GM08714 (cell line): ENCODE measurements at regions not wholly inside any gene's neighbourhood (a gene's known extent, or its start where the extent isn't known, plus 50 kb on each side); places are given as distances from the start of the nearest gene placed in this dataset.
A peak's percentile ranks its signal among the peaks of the same experiment; 100 is the strongest.

Source experiments
- H3K4me3 ChIP-seq: fragments of 200-500 bp; sonication (Bioruptor generic); 2 replicates; pipeline ENCODE4 v1.5.1; 2014; ENCODE audit warnings: mild to moderate bottlenecking, low read length, inconsistent platforms
- ZNF274 ChIP-seq: IDR thresholded peaks from 2 replicates; pipeline ENCODE4 v1.6.1; 2012; ENCODE audit warnings: mild to moderate bottlenecking, low read depth, low read length

- TF ChIP-seq ZNF274, result no peak
- H3K4me3 ChIP-seq, result no peak overlapping the region
Measured at GRCh38 chr10:88045096-88045495, 181.7 kb downstream of the PTEN start.

GRCh38 chr10:88045656-88046415, 182.4 kb downstream of the PTEN start:
- H3K4me3 ChIP-seq, result no peak overlapping the region
- no peak for TF ChIP-seq ZNF274

- no peak overlapping the region for H3K4me3 ChIP-seq
- no peak for TF ChIP-seq ZNF274
Measured at GRCh38 chr10:88047579-88047978, 184.2 kb downstream of the PTEN start.

GRCh38 chr10:88048312-88048711, 184.9 kb downstream of the PTEN start:
- TF ChIP-seq ZNF274, result no peak
- H3K4me3 ChIP-seq, result no peak overlapping the region

GRCh38 chr10:88049204-88049603, 185.8 kb downstream of the PTEN start:
- TF ChIP-seq ZNF274, result no peak
- H3K4me3 ChIP-seq, result no peak overlapping the region

GRCh38 chr10:88057720-88058119, 194.3 kb downstream of the PTEN start:
- no peak overlapping the region for H3K4me3 ChIP-seq
- no peak for TF ChIP-seq ZNF274

GRCh38 chr10:88058750-88059149, 195.3 kb downstream of the PTEN start:
- TF ChIP-seq ZNF274, result no peak
- no peak overlapping the region for H3K4me3 ChIP-seq

- TF ChIP-seq ZNF274, result no peak
- H3K4me3 ChIP-seq, result no peak overlapping the region
Measured at GRCh38 chr10:88059190-88059589, 195.8 kb downstream of the PTEN start.

- TF ChIP-seq ZNF274, result no peak
- no peak overlapping the region for H3K4me3 ChIP-seq
Measured at GRCh38 chr10:88060762-88061161, 197.3 kb downstream of the PTEN start.

GRCh38 chr10:88062385-88062784, 199.0 kb downstream of the PTEN start:
- TF ChIP-seq ZNF274, result no peak
- peak overlapping the region; percentile 28; the same call in 1 of the 2 replicates for H3K4me3 ChIP-seq

GRCh38 chr10:88062798-88063472, 199.5 kb downstream of the PTEN start:
- no peak for TF ChIP-seq ZNF274
- peak overlapping the region; percentile 39; the same call in 1 of the 2 replicates for H3K4me3 ChIP-seq

- no peak overlapping the region; the same call in 1 of the 2 replicates for H3K4me3 ChIP-seq
- TF ChIP-seq ZNF274, result no peak
Measured at GRCh38 chr10:88063861-88064557, 200.6 kb downstream of the PTEN start.

- no peak for TF ChIP-seq ZNF274
- peak overlapping the region; percentile 58; the same call in 1 of the 2 replicates for H3K4me3 ChIP-seq
Measured at GRCh38 chr10:88064608-88065382, 201.4 kb downstream of the PTEN start.
